Colonic mucosa (tissue), 4 donors: ENCODE measurements at regions not wholly inside any gene's neighbourhood (a gene's known extent, or its start where the extent isn't known, plus 50 kb on each side); places are given as distances from the start of the nearest gene placed in this dataset.

Source experiments
- DNase-seq: peaks from one replicate; pipeline ENCODE4 v3.0.0-alpha.2; 2020
- H3K27ac ChIP-seq: fragments of 200-600 bp; one replicate; pipeline ENCODE4 v1.8.0; 2021
- H3K27me3 ChIP-seq: fragments of 200-600 bp; one replicate; pipeline ENCODE4 v1.8.0; 2021
- H3K36me3 ChIP-seq: fragments of 200-600 bp; one replicate; pipeline ENCODE4 v1.8.0; 2021
- H3K4me1 ChIP-seq: fragments of 200-600 bp; one replicate; pipeline ENCODE4 v1.8.0; 2021; ENCODE audit warnings: mild to moderate bottlenecking
- H3K4me3 ChIP-seq: fragments of 200-600 bp; one replicate; pipeline ENCODE4 v1.8.0; 2021
- H3K9ac ChIP-seq, 2 donors: one replicate each; pipeline ENCODE4 v1.7.0; 2013; ENCODE audit warnings: control low read depth in 2 of 2, low read depth in 2 of 2, low read length in 2 of 2
- H3K9me3 ChIP-seq: fragments of 200-600 bp; one replicate; pipeline ENCODE4 v1.8.0; 2021
- intact Hi-C: fragments of 100-400 bp; cut with DNase I; formaldehyde crosslinking; loops from one replicate; pipeline ENCODE4 v1.14.1; 2022
- TF ChIP-seq, protein P1 (sequence below): fragments of 200-600 bp; IDR thresholded peaks from one replicate; pipeline ENCODE4 v1.8.0; 2022; ENCODE audit warnings: antibody characterized with exemption, mild to moderate bottlenecking
- donor health status: healthy.
- donor health status: DM: no; HTN: no; CAD: no.
- donor health status: DM: no; HTN: no; CAD: no.

DNA sequence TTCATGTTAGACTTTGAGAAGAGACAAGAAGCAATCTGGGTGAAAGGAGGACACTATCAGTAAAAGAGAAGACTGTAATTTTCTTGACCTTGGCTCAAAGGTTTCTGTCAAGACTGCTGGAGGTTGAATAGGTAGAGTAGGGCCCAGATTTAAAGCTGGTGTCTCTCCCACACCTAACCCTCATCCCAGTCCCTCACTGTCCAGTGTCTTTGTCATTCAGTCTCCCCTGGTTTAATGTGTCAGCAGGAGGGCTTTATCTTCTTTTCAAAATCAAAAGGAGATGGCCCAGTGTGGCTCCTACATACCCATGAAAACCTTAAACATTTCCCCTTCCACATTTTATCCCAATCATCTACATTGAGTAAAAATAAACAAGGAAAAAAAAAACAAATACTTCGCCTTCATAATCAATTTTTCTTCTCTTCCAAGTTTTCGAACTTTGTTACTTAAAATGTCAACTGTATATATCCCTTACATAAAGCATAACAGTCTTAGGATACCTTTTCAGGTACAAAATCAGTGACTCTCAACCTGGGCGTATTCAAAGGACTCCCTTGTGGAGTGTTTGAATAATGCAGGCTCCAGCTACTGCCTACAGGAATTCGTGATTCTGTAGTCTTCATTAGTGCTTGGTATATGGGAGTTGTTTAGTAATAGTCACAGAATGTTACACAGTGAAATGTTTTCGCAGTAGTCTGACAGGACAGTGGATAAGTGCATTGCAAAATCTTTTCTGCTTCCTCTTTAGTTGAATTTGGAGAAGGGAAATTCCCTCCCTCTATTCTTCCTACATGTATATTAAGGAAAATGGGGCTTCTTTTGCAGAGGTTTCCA is 87.2 kb downstream of the FAT3 start:
- no peaks in the 10 kb centered on the region for H3K9me3 ChIP-seq
- intact Hi-C loops = no loop called here
- H3K27me3 ChIP-seq = no peaks in the 10 kb centered on the region
- no peak for DNase-seq
- no peaks in the 10 kb centered on the region for H3K4me1 ChIP-seq
- no peak overlapping the region for H3K27ac ChIP-seq
- no peaks in the 10 kb centered on the region for H3K36me3 ChIP-seq
- no peak overlapping the region for H3K4me3 ChIP-seq
- H3K9ac ChIP-seq = no peak overlapping the region
- TF ChIP-seq, protein P1, sequence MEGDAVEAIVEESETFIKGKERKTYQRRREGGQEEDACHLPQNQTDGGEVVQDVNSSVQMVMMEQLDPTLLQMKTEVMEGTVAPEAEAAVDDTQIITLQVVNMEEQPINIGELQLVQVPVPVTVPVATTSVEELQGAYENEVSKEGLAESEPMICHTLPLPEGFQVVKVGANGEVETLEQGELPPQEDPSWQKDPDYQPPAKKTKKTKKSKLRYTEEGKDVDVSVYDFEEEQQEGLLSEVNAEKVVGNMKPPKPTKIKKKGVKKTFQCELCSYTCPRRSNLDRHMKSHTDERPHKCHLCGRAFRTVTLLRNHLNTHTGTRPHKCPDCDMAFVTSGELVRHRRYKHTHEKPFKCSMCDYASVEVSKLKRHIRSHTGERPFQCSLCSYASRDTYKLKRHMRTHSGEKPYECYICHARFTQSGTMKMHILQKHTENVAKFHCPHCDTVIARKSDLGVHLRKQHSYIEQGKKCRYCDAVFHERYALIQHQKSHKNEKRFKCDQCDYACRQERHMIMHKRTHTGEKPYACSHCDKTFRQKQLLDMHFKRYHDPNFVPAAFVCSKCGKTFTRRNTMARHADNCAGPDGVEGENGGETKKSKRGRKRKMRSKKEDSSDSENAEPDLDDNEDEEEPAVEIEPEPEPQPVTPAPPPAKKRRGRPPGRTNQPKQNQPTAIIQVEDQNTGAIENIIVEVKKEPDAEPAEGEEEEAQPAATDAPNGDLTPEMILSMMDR = no peak

DNA sequence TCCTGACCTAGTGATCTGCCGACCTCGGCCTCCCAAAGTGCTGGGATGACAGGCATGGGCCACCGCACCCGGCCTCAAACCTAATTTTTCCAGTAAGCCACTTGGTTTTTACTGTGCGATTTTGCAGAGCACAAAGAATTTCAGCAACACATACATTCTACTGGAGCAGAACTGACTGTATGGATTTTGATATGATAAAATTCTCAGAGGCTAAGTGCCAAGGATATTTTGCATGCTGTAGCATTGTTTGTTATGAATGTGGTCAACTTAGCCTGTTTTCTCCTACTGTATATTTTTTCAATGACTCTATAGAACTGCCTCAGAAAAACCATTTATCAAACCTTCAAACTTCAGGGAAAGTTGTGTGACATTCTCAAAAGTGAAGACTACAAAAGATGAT is 89.2 kb downstream of the FAT3 start:
- no peaks in the 10 kb centered on the region for H3K36me3 ChIP-seq
- H3K9me3 ChIP-seq = no peaks in the 10 kb centered on the region
- no peaks in the 10 kb centered on the region for H3K27me3 ChIP-seq
- intact Hi-C loops = no loop called here
- no peak overlapping the region for H3K4me3 ChIP-seq
- no peak for DNase-seq
- TF ChIP-seq, protein P1 = no peak
- no peak overlapping the region for H3K9ac ChIP-seq
- H3K4me1 ChIP-seq = no peaks in the 10 kb centered on the region
- no peak overlapping the region for H3K27ac ChIP-seq

DNA sequence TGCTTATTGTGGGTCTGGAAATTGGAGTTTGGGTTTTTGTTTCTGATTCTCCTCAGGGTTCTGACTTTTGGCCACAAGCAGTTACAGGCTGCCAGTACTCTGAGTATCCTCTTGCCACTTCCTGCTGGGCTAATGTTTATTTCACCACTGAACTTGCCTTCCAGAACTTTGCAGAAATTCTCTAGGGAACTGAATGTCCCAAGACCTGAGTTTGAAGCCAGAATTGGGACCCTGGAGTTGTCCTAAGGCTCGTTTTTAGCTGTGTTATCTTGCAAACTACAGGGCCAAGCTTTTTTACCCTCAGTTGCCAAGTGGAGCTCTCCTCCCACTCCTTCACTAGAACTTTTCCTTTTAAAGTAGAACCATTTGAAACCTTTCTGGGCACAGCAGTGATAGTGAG is 89.9 kb downstream of the FAT3 start:
- Histone ChIP-seq H3K9me3 (no peaks in the 10 kb centered on the region), H3K27me3 (no peaks in the 10 kb centered on the region), H3K4me1 (no peaks in the 10 kb centered on the region), H3K4me3 (no peak overlapping the region), H3K9ac (no peak overlapping the region), H3K27ac (no peak overlapping the region), H3K36me3 (no peaks in the 10 kb centered on the region)
- TF ChIP-seq, protein P1 = no peak
- no peak for DNase-seq
- intact Hi-C loops = no loop called here

DNA sequence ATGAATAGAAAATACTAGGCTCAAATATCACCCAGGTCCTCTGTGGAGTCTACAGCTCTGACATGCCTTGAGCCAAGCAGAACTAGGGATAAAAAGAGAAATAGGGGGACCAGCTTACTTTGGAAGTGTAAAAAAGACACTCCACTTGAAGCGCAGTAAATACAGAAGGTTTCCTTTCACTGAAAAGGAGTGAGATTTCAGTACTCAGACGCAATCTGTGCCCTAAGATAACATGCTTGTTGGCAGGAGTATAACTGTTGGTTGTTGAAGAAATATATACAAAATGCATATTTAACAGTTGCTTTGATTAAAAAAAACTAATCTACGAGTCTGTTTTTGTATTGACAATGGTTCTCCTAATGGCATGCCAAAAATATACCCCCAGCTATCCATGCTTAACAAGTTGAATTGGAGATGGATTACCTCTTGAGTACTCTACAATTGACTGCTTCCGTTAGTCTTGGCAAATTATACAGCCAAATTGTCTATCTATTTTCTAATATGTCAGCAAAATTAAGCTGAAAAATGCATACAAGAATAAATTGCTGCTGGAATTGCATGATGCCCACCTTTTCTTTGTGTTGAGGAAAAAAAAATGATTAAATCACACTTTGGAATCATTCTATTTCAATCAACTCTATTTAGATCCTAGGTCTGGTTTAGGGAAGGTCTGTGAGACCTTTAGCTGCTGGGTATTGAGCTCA is 91.6 kb downstream of the FAT3 start:
- Histone ChIP-seq H3K4me1 (no peaks in the 10 kb centered on the region), H3K9me3 (no peaks in the 10 kb centered on the region), H3K4me3 (no peak overlapping the region), H3K27me3 (no peaks in the 10 kb centered on the region), H3K36me3 (no peaks in the 10 kb centered on the region), H3K27ac (no peak overlapping the region), H3K9ac (no peak overlapping the region)
- DNase-seq = no peak
- TF ChIP-seq, protein P1 = no peak
- intact Hi-C loops = no loop called here

DNA sequence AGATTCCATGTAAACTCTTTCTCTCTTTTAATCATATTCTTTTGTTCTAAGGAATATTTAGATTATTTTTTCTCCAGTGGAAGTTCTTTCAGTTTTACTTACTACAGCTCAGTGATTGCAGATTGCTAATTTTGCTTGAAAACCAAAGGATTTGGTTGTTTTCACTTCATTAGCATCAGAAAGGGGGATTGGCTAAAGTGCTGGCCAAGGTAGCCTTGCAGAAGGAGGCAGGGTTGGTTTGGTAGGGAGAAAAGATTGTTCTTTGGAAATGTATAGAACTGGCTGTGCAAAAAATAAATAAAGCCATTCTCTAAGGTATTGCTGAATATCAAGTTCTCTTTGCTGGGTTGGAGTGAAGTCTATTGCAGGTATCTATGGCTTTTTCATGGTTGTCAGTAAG is 92.6 kb downstream of the FAT3 start:
- no peaks in the 10 kb centered on the region for H3K36me3 ChIP-seq
- H3K27me3 ChIP-seq = no peaks in the 10 kb centered on the region

More for the DNA sequence above, 92.6 kb downstream of the FAT3 start:
- intact Hi-C loops = no loop called here
- Histone ChIP-seq H3K27ac (no peak overlapping the region), H3K9ac (no peak overlapping the region), H3K4me1 (no peaks in the 10 kb centered on the region), H3K9me3 (no peaks in the 10 kb centered on the region), H3K4me3 (no peak overlapping the region)
- TF ChIP-seq, protein P1 = no peak
- DNase-seq = no peak
